Neural cell (in vitro differentiated cells): ENCODE measurements at regions not wholly inside any gene's neighbourhood (a gene's known extent, or its start where the extent isn't known, plus 50 kb on each side); places are given as distances from the start of the nearest gene placed in this dataset.

Source experiments
- CTCF ChIP-seq: fragments of 450-650 bp; IDR thresholded peaks from 2 replicates; pipeline ENCODE4 v1.5.1; 2014; ENCODE audit warnings: antibody characterized with exemption, mild to moderate bottlenecking, moderate library complexity; ENCODE audit not compliant: poor library complexity, severe bottlenecking
- EP300 ChIP-seq: fragments of 450-650 bp; conservative IDR thresholded peaks from 2 replicates; pipeline ENCODE4 v1.6.1; 2014; ENCODE audit warnings: antibody characterized with exemption, mild to moderate bottlenecking, moderate library complexity; ENCODE audit not compliant: poor library complexity, severe bottlenecking
- EZH2 ChIP-seq: fragments of 200-600, 300-800 bp; shearing (Covaris generic), sonication (generic); IDR thresholded peaks from 2 replicates; pipeline ENCODE4 v1.6.1; 2014; ENCODE audit warnings: antibody characterized with exemption, low read length, borderline replicate concordance, mild to moderate bottlenecking; ENCODE audit not compliant: insufficient read depth, poor library complexity, severe bottlenecking
- SMC3 ChIP-seq: fragments of 450-650 bp; conservative IDR thresholded peaks from 2 replicates; pipeline ENCODE4 v1.6.1; 2014; ENCODE audit warnings: antibody characterized with exemption, mild to moderate bottlenecking, moderate library complexity; ENCODE audit not compliant: poor library complexity
- TAF1 ChIP-seq: IDR thresholded peaks from 2 replicates; pipeline ENCODE4 v1.6.1; 2012; ENCODE audit warnings: low read depth

- TF ChIP-seq CTCF: no peak
- TF ChIP-seq EZH2: no peak
- TF ChIP-seq TAF1: no peak
- no peak for TF ChIP-seq SMC3
- no peak for TF ChIP-seq EP300
These were observed 88.9 kb downstream of the EOMES start for GRCh38 chr3:27633224-27633545.
